Activated CD4-positive, alpha-beta T cell treated with anti-CD3 and anti-CD28 coated beads, Interleukin-2, amount 50 U/mL, for 48 hours (primary cell): ENCODE measurements at regions not wholly inside any gene's neighbourhood (a gene's known extent, or its start where the extent isn't known, plus 50 kb on each side); places are given as distances from the start of the nearest gene placed in this dataset.

Experiments
- DNase-seq, 2 experiments: peaks; one replicate each; pipeline ENCODE4 v3.0.0-alpha.2; 2020

- no peak for DNase-seq
Observed at GRCh38 chr2:6692056-6692455, 173.7 kb downstream of the CMPK2 start.

DNA sequence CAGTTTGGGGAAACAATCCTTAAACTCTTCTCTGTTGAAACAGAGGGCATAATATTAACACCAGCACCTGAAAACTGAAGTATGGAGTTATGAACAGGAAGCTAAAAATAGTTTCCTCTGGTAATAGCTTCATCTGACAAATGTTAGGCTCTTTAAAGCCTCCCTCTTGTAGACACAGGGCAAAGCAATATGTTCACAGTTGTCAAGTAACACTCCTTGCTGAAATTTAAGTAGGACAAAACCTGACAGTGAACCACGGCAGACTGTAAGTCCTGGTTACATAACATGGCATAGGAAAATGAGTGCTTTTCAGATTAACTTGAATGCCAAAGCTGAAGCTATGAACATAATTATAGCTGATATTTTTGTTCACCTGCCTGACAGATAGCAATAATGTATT, 172.9 kb downstream of the CMPK2 start:
- DNase-seq, result no peak

DNA sequence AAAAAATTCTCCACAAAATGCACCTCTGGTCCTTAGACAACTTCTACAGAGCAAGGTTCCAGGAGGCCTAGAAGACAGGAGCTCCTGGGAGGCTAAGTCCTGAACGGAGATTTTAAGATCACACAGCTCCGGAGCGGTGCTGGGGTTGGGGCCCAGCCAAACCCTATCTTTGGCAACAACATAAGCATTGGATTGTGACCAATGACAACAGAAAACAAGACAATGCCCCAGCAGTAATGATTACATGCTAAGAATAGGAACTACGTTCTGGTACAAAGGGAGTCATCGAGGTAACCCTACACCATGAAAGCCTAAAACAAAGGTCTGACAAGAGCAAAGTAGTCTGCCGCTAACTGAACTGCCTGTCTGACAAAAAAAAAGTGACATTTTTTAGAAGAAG, 171.2 kb downstream of the CMPK2 start:
- DNase-seq, result no peak

DNA sequence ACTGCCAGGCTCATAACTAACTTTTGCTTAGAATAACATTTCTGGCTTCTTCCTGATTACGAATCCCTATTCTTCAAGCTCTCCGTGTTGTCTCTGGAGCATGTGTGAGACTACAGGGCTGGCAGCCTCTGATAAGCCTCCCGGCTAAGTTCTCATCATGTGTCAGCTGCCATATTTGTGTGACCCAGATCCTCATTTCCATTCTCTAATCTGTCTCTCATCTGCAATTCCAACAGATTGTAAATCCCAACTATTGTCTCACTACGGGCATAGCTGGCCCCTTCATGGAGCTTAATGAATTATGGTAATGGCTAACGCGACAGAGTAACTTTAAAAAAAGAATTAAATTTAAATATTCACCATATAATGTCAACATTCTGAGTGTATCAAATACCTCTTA, 165.4 kb downstream of the CMPK2 start:
- DNase-seq, result no peak

DNA sequence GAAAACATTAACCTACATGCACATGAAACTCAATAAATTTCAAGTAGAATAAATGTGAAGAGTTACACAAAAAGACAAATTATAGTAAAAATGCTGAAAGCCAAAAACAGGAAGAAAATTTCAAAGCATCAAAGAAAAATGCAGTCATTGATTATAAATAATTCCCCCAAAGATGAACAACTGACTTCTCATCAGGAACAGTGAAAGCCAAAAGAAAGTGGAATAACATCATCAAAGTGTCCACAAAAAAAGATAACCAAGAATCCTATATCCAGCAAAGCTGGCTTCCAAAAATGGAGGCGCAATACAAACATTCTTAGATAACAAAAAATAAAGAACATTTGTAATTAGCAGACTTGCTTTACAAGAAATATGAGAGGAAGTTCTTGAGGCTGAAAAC, 161.6 kb downstream of the CMPK2 start:
- no peak for DNase-seq

GRCh38 chr2:6721395-6721794, 144.3 kb downstream of the CMPK2 start:
- no peak for DNase-seq

GRCh38 chr2:6722574-6722973, 143.1 kb downstream of the CMPK2 start:
- no peak for DNase-seq

GRCh38 chr2:6723865-6724604, 141.7 kb downstream of the CMPK2 start:
- DNase-seq, result no peak

DNA sequence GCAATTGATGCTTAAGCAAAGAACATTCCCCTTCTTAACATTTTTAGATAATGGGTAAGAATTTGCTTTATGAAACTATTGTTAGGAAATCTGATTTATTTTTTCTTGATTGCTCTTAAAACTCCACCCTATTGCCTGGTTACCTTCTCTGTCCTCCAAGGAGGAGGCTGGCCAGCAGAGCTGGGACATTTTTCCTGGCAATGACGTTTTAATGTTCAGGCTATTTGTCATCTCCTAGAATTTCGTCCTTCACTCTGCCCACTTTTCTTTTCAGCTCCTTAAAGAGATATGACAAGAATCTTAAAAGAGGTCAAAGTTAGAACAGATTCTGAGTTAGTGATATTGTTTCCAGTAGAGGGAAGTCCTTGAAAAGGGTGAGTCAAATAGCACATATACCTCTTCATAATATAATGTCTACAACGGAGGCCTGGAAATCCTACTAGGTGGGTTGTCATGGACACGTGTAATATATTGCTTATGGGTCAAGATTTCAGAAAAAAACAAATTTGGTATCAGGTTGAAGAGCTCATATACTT, 141.0 kb downstream of the CMPK2 start:
- DNase-seq, result no peak

DNA sequence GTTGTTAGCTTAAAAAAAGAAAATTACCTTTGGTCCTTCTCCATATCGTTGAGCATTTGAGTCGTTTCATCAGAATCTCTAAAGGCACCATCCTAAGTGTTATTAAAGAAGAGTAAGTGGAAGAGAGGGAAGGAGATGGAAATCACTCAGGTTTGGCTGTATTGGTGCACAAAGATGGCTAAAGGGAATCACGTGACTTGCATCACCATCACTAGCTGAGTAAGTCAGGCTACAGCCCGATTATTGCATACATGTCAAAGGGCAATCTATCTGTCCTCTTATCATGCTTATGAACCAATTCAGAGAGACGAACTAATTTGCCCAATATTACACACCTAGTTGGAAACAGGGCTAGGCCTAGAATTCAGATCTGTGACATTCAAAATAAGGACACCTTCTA, 137.6 kb downstream of the CMPK2 start:
- DNase-seq, result no peak

DNA sequence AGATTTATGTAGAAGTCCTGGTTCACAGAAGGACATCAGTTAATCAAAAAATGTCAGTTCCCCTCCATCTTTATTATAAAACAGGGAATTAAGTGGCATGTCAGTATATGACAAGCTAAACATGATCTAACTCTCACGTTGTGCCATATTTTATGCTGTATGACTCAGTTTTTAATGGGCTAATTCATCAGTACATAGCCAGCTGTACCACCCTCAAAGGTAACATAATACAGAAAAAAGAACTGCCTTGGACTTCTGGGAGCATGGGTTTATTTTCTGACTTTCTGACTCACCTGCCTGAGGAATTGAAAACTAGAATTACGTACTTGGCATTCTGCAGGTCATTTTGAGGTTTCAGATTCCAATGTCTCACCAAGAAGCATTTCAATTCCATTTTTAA, 135.7 kb downstream of the CMPK2 start:
- no peak for DNase-seq

DNA sequence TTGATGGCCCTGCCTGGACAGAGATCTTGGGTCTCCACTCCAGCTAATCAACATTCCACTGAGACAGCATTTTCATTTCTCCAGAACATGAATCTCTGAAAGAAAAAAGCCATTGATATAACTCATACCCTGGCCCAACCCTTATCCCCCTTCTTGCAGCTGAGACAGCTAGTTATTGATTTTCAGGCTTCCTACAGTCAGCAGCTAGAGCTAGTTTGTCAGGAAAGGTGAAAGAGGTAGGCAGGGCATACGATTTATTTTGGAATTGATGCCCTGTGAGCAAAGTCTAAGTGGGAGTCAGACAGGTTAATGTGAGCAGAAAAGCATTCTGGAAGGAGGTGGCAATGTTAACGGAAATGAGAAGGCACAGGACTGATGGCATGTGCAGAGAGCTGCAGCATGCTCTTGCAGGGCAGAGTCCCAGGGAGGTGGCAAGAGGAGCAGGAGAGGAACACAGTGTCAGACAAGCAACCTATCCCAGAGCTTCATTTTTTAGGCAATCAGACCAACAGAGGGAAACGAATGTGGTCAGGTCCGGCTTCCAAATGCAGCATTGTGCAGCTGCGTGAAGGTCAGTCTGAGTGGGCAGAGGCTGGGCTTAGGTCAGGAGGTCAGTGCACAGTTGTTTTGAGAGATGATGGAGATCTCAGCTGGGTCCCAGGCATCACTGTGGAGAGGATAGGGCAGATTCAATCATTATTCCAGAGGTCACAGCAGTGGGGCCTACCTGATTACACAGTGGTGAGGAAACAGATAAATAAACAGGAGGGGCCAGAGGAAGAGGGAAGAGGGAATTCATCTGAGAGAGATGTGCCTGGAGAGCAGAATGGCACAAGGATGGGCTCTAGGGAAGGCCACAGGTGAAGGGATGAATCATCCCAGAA, 134.8 kb downstream of the CMPK2 start:
- no peak for DNase-seq

DNA sequence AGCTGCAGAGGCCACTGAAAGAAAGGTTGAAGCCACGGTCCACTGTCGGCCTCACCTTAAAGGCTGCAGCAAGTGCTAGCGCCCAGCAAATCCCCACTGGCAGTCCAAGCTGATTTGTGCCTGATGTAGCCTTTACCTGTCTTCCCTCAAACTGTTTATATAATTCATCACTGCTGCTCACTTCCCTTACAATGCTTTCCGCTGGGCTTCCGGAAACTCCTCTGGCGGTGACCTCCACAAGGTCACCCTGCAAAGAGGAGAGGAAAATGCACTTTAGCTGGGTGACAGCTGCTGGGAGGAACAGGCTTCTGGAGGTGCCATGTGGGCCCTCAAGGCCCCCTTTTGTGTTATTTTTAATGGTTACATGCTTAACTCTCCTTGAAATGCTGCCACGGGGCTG, 126.2 kb downstream of the CMPK2 start:
- no peak for DNase-seq

DNA sequence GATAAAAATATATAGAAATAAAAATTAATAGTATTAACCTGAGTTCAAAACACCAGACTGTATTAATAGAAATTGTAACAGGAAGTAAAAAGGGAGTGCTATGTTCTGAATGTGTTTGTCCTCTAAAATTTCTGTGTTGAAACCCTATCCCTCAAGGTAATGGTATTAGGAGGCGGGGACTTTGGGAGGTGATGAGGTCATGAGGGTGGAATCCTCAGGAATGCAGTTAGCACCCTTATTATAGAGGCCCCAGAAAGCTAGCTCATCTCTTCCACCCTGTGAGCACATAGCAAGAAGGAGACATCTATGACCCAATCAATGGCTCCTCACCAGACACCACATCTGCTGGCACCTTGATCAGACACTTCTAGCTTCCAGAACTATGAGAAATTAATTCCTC, 124.5 kb downstream of the CMPK2 start:
- DNase-seq, result no peak

DNA sequence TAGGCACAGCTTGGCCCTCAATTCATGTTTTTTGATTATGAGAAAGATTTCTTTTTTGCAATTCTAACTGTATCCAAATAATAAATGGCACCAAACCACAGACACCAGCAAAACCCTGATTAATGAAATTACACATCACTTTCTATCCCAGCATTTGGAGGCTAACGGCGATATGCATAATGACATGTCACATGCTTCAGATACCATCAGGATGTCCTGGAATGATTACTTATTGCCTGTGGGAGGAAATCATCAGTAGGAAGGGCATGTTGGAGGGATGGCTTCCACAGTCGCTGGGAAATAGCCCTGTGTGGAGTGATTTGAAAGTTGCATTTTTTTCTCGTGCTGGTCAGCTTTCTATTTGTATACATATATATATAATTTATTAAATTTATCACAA, 121.7 kb downstream of the CMPK2 start:
- no peak for DNase-seq

- no peak for DNase-seq
Observed at GRCh38 chr2:6747433-6747832, 118.3 kb downstream of the CMPK2 start.

DNA sequence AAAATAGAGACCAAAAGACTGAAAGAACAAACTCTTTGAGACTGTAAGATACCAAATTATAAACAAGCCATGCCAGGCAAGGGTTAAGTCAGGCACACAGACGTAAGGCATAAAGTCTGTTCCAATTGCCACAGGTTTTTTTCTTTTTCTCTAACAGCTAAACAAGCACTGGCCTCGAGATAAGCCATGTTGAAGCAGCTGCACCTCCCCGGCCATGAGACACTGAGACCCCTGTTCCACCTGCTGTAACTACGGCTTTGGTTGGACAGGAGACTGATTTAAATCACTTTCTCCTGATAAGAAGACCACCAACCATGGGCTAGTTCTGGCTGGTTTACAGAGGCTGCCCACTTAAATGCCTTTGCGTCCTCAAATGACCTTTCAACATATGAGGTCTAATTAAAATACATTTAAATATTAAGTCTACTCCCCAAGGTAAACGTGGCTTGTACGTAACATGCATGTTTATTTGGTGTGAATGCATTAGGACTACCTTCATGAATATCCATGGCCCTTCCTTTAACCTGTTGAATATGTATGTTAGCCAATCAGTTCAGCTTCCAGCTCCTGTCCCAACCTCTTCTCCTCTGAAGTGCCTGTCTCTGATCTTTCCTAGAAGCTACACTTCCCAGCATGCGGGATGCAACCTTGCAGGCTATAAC, 117.2 kb downstream of the CMPK2 start:
- no peak for DNase-seq

DNA sequence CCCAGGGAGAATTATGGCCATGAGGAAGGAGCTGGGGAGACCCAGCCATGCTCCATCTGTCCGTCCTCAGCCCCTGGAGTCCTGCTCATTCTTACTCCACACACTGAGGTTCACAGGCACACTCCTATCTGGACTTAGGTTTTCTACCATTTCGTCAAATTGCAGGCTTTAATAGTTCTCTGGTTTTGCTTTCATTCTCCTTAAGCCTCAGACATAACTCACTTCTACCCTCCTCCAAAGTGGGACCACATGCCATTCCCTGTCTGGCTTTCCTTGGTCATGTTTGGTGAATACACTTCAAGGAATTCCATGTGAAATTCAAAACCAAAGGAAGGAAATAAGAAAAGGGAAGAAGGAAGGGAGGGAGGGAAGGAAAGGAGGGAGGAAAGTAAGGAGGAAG, 115.7 kb downstream of the CMPK2 start:
- DNase-seq, result no peak

DNA sequence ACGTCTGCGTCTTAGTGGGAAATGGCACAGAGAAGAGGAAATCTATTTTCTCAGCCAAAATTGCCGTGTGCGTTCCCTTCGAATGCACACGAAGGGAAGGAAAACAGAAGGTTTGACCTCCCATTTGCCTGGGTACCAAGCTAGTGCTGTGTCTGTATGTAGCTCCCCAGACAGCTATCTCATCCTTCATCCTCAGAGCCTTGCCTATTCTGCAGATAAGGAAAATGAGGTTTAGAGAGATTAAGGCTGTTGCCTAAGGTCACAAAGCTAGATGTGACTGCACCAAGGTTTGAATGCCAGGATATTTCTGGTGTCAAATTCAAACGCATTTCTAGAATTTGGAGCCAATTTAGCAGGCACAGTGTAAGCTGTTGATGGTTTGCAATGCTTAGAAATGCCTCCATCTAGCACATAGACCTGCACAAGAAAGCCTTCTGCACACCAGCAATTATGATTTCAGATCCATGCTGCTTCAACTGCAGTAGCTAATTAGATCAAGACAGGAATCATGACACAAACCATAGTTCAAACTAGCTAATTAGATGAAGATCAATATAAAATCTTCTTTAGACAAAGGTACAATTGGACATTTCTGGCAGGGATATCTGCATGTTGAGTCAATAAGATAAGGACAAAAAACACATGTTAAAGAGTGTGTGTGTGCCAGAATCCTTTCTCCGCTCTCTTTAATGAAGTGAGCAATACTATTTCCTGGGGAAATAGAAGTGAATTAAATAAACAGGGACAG, 115.1 kb downstream of the CMPK2 start:
- DNase-seq, result no peak

DNA sequence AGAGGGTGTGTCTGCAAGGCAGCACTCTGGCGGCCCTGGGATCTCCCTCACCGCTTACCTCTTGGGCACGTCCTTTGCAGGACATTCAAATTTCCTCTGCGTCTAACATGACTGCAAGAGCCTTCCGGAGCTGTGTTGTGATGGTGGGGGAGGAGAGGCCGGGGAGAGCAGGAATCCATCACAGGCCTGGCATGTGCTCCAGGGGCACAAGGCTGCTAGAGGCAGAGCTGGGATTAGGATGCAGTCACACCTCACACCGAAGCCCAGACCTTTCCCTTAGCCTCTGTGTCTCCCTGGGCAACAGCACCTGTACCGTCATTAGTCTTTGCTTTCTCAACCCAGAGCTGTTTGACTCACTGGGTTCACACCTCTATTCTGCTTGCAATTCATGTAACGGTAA, 111.3 kb downstream of the CMPK2 start:
- DNase-seq, result no peak

GRCh38 chr2:6755456-6755855, 110.3 kb downstream of the CMPK2 start:
- no peak for DNase-seq

DNA sequence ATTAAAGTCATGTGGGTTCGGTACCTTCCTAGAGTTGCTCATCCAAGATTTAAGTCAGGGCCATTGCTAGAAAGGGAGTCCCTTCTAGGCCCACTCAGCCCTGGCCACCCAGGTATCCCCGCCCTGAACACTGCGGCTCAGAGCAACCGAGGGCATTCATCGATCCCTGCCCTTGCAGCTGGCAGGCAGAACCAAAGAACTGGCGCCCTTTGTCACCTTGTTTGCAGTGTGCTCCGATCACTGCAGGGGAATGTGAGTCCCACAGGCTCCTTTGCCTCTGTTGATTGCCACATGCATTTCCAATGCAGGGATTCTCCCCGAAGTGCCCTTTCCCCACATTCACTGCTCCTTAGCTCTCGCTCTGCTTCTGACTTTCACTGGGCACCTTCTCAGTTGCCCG, 108.5 kb downstream of the CMPK2 start:
- DNase-seq, result no peak

- DNase-seq, result no peak
Observed at GRCh38 chr2:6759689-6760088, 106.0 kb downstream of the CMPK2 start.
